PC-3 (cell line): ENCODE measurements at regions not wholly inside any gene's neighbourhood (a gene's known extent, or its start where the extent isn't known, plus 50 kb on each side); places are given as distances from the start of the nearest gene placed in this dataset.

Experiments used
- ATAC-seq: fragments of 200-7000 bp; cut with Tn5 transposase; 2 replicates; pipeline ENCODE4 v1.9.1; 2020; ENCODE audit warnings: mild to moderate bottlenecking, moderate library complexity
- BruUV-seq: library from RNA; stranded (reverse); fragments of 400-500 nt; replicated peaks from 2 replicates; lab custom pipeline; 2021; lab: Mats Ljungman, UMichigan
- CTCF ChIA-PET: fragments of 300-600 bp; sonication (Branson Sonifier 250); formaldehyde crosslinking; loops from one replicate; lab custom pipeline; 2022; ENCODE audit warnings: antibody characterized with exemption; lab: Charles Lee
- POLR2A ChIA-PET: fragments of 300-600 bp; sonication (Branson Sonifier 250); formaldehyde crosslinking; loops from one replicate; lab custom pipeline; 2022; ENCODE audit warnings: antibody characterized with exemption; ENCODE audit not compliant: unreplicated experiment; lab: Charles Lee
- DNase-seq: peaks from one replicate; pipeline ENCODE4 v3.0.0-alpha.2; 2015
- H2AFZ ChIP-seq: fragments of 300-600 bp; sonication (generic); 2 replicates; pipeline ENCODE4 v1.6.0; 2016; ENCODE audit warnings: antibody characterized with exemption, low read length
- H3F3A ChIP-seq: fragments of 300-600 bp; sonication (generic); one replicate; pipeline ENCODE4 v1.6.0; 2017; ENCODE audit warnings: antibody characterized with exemption, low read length, control low read depth, mild to moderate bottlenecking; ENCODE audit not compliant: unreplicated experiment
- H3K27ac ChIP-seq: fragments of 300-600 bp; sonication (generic); 2 replicates; pipeline ENCODE4 v1.5.1; 2016; ENCODE audit warnings: mild to moderate bottlenecking, low read length
- H3K27me3 ChIP-seq: fragments of 300-600 bp; sonication (generic); 2 replicates; pipeline ENCODE4 v1.6.1; 2016; ENCODE audit warnings: low read length, mixed read lengths
- H3K36me3 ChIP-seq: fragments of 300-600 bp; sonication (generic); 2 replicates; pipeline ENCODE4 v1.6.1; 2016; ENCODE audit warnings: low read depth, mixed run types, low read length, mixed read lengths
- H3K4me1 ChIP-seq: fragments of 300-600 bp; sonication (generic); 2 replicates; pipeline ENCODE4 v1.5.1; 2016; ENCODE audit warnings: low read length; ENCODE audit not compliant: insufficient read depth
- H3K4me2 ChIP-seq: fragments of 300-600 bp; sonication (generic); 2 replicates; pipeline ENCODE4 v1.6.0; 2016; ENCODE audit warnings: low read length
- H3K4me3 ChIP-seq: fragments of 300-600 bp; sonication (generic); 2 replicates; pipeline ENCODE4 v1.5.1; 2016; ENCODE audit warnings: mild to moderate bottlenecking, low read length, mixed read lengths
- H3K79me2 ChIP-seq: fragments of 300-600 bp; sonication (generic); 2 replicates; pipeline ENCODE4 v1.6.1; 2017; ENCODE audit warnings: low read length, mixed read lengths
- H3K9ac ChIP-seq: fragments of 300-600 bp; sonication (generic); 2 replicates; pipeline ENCODE4 v1.6.0; 2016; ENCODE audit warnings: mild to moderate bottlenecking, low read length
- H3K9me2 ChIP-seq: fragments of 300-600 bp; sonication (generic); replicated peaks from 2 replicates; pipeline ENCODE4 v1.6.1; 2016; ENCODE audit warnings: mixed run types, low read length, mixed read lengths
- H3K9me3 ChIP-seq: fragments of 300-600 bp; sonication (generic); 2 replicates; pipeline ENCODE4 v1.6.1; 2016; ENCODE audit warnings: low read length, mixed read lengths
- H4K20me1 ChIP-seq: fragments of 300-600 bp; sonication (generic); 2 replicates; pipeline ENCODE4 v1.6.1; 2016; ENCODE audit warnings: low read length, mixed read lengths
- EZH2 ChIP-seq: fragments of 300-600 bp; sonication (generic); IDR thresholded peaks from one replicate; pipeline ENCODE4 v1.6.1; 2017; ENCODE audit warnings: antibody characterized with exemption, mild to moderate bottlenecking, low read length; ENCODE audit not compliant: unreplicated experiment
- EZH2phosphoT487 ChIP-seq: fragments of 300-600 bp; sonication (generic); IDR thresholded peaks from 2 replicates; pipeline ENCODE4 v1.6.1; 2018; ENCODE audit warnings: mild to moderate bottlenecking, antibody characterized with exemption, low read length, borderline replicate concordance
- intact Hi-C: fragments of 100-400 bp; cut with micrococcal nuclease; formaldehyde crosslinking; loops from 2 replicates; pipeline ENCODE4 v1.9.0; 2023
- TF ChIP-seq, protein P1 (sequence below): fragments of 300-600 bp; sonication (generic); conservative IDR thresholded peaks from 2 replicates; pipeline ENCODE4 v1.5.1; 2017; ENCODE audit warnings: antibody characterized with exemption, low read depth, mild to moderate bottlenecking, low read length

DNA sequence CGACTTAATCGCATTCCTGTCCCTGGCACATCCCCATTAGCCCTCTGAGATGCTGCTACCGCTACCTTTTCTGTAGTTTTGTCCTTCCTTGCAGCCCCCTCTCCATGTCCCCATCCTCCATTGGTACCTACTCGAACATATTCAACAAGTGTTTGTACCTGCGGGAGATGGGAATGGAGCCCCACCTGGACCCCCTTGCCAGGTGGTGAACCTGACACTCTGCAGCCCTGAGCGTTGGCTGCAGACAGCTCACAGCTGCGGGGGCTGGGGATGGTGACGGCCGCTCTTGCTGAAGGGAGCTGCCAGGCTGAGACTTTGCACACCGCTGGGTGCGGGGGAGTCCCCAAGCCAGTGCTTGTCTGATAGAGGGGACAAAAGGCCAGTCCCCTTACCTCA, 96.3 kb upstream of the DAP start:
- POLR2A ChIA-PET: no interaction called here
- Histone ChIP-seq H3K36me3 (no peaks in the 10 kb centered on the region), H3K9ac (no peak overlapping the region), H3K4me3 (peak overlapping the region; percentile 40; the same call in 1 of the 2 replicates), H4K20me1 (no peaks in the 10 kb centered on the region), H3F3A (no peaks in the 10 kb centered on the region), H3K9me2 (no peaks in the 10 kb centered on the region), H3K79me2 (no peaks in the 10 kb centered on the region), H3K4me2 (peak overlapping the region; percentile 65), H3K4me1 (peaks cover 33% of the 10 kb centered on the region), H2AFZ (peak overlapping the region; percentile 64), H3K27ac (no peak overlapping the region), H3K9me3 (no peaks in the 10 kb centered on the region), H3K27me3 (no peaks in the 10 kb centered on the region)
- TF ChIP-seq EZH2: no peak
- TF ChIP-seq, protein P1, sequence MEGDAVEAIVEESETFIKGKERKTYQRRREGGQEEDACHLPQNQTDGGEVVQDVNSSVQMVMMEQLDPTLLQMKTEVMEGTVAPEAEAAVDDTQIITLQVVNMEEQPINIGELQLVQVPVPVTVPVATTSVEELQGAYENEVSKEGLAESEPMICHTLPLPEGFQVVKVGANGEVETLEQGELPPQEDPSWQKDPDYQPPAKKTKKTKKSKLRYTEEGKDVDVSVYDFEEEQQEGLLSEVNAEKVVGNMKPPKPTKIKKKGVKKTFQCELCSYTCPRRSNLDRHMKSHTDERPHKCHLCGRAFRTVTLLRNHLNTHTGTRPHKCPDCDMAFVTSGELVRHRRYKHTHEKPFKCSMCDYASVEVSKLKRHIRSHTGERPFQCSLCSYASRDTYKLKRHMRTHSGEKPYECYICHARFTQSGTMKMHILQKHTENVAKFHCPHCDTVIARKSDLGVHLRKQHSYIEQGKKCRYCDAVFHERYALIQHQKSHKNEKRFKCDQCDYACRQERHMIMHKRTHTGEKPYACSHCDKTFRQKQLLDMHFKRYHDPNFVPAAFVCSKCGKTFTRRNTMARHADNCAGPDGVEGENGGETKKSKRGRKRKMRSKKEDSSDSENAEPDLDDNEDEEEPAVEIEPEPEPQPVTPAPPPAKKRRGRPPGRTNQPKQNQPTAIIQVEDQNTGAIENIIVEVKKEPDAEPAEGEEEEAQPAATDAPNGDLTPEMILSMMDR: peak; percentile 42; the same call in 1 of the 2 replicates
- TF ChIP-seq EZH2phosphoT487: no peak
- DNase-seq (no peak), ATAC-seq (no peak)
- CTCF ChIA-PET: interaction anchor here (0.6 kb wide), 4 partner anchors 143 to 443 kb away, joined by 3 to 4 read pairs (median 3); no protein-coding TSS in a partner anchor
- no TSS peak for BruUV-seq
- intact Hi-C loops: loop anchor here (1.0 to 10.0 kb wide), 2 partner anchors 93 to 162 kb away; partner anchors contain the start of gene DAP

DNA sequence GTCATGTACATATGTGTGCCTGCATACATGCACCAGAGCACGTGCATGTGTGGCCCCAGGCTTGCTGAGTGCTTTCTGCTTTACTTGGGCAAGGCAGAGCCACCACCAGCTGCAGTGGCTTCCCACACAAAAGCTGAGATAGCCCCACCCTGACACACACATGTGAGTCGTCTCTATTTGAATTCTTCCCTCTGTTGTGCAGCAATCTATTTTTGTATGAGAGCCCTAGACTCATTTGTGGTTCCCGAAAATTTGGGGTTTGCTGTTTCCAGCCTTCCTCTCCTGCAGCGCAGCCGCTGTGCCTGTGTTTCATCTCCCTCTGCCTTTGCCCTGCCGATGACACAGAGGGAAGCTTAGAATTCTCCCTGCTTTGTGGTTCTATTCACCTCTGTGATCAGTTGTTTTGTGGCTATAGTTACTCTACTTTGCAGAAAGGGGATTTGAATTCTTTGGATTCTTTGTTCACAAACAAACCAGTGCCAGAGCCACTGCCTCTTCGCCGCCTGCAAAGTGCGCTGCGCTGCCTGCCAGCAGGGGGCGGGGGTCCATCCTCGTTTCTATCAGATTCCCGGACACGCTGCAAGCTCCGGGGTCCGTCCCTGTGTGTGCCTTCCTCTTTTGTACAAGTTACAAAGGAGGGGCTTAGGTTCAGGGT, 95.8 kb upstream of the DAP start:
- TF ChIP-seq, protein P1: peak; percentile 97
- no peak for TF ChIP-seq EZH2
- intact Hi-C loops: loop anchor here (1.0 to 10.0 kb wide), 2 partner anchors 92 to 162 kb away; partner anchors contain the start of gene DAP
- H3K9ac ChIP-seq: no peak overlapping the region
- no peaks in the 10 kb centered on the region for H3F3A ChIP-seq
- DNase-seq (peak; percentile 62), ATAC-seq (peak; percentile 56)
- BruUV-seq: no TSS peak
- H3K79me2 ChIP-seq: no peaks in the 10 kb centered on the region
- peak overlapping the region; percentile 64 for H2AFZ ChIP-seq
- H3K36me3 ChIP-seq: no peaks in the 10 kb centered on the region
- H3K9me3 ChIP-seq: no peaks in the 10 kb centered on the region
- no peak overlapping the region for H3K27ac ChIP-seq
- ChIA-PET CTCF (interaction anchor here (0.6 kb wide), 2 partner anchors 154 to 444 kb away, joined by 3 read pairs; no protein-coding TSS in a partner anchor), POLR2A (no interaction called here)
- peak overlapping the region; percentile 40; the same call in 1 of the 2 replicates for H3K4me3 ChIP-seq
- no peaks in the 10 kb centered on the region for H3K9me2 ChIP-seq
- H3K27me3 ChIP-seq: no peaks in the 10 kb centered on the region
- H3K4me1 ChIP-seq: peaks cover 33% of the 10 kb centered on the region
- H4K20me1 ChIP-seq: no peaks in the 10 kb centered on the region
- H3K4me2 ChIP-seq: peak overlapping the region; percentile 65

DNA sequence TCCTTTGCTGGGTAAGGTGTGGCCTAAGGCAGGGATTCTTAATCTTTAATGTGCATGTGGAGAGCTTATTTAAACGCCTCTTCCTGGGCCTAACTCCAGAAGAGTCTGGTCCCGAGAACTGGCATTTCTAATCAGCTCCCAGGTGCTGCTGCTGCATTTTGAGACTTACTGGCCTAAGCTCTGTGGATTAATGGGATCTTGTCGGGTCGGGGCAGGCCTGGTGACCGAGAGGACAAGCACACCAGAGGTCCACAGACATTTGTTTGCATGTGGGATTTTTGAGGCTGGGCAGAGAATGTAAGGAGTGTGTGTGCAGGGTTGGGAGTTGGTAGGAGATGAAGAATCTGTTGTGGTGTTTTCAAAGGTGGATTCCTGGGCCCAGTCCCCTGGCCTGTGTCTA, 95.0 kb upstream of the DAP start:
- Histone ChIP-seq H3K79me2 (no peaks in the 10 kb centered on the region), H3F3A (no peaks in the 10 kb centered on the region), H3K9me3 (no peaks in the 10 kb centered on the region), H3K36me3 (no peaks in the 10 kb centered on the region), H3K27ac (no peak overlapping the region), H3K9ac (no peak overlapping the region), H3K27me3 (no peaks in the 10 kb centered on the region), H3K4me2 (no peak overlapping the region), H3K4me3 (no peak overlapping the region), H3K4me1 (peaks cover 32% of the 10 kb centered on the region), H2AFZ (no peak overlapping the region), H3K9me2 (no peaks in the 10 kb centered on the region), H4K20me1 (no peaks in the 10 kb centered on the region)
- no peak for ATAC-seq
- intact Hi-C loops: loop anchor here (10.0 kb wide), 1 partner anchor 91 kb away; the partner anchor contains the start of gene DAP
- ChIA-PET POLR2A (no interaction called here), CTCF (no interaction called here)
- BruUV-seq: no TSS peak
- no peak for DNase-seq
- TF ChIP-seq, protein P1: no peak
- TF ChIP-seq EZH2 (no peak), EZH2phosphoT487 (no peak)
